HepG2 (cell line): ENCODE measurements at regions not wholly inside any gene's neighbourhood (a gene's known extent, or its start where the extent isn't known, plus 50 kb on each side); places are given as distances from the start of the nearest gene placed in this dataset.

Experiments used
- ATAC-seq: fragments of 200-7000 bp; cut with Tn5 transposase; 3 replicates; pipeline ENCODE4 v1.9.1; 2020; ENCODE audit warnings: mild to moderate bottlenecking, moderate library complexity
- BruUV-seq: library from RNA; stranded (reverse); fragments of 400-500 nt; replicated peaks from 2 replicates; lab custom pipeline; 2021; lab: Mats Ljungman, UMichigan
- CTCF ChIA-PET: fragments of 300-600 bp; formaldehyde crosslinking; extraction: SDS; loops from one replicate; lab custom pipeline; 2021; ENCODE audit warnings: low total read pairs, inconsistent platforms, low intra/inter-chr PET ratio; lab: Yijun Ruan, JAX
- POLR2A ChIA-PET: fragments of 350-600 bp; sonication (Branson Sonifier 250); formaldehyde crosslinking; loops from one replicate; lab custom pipeline; 2020; ENCODE audit warnings: antibody characterized with exemption, inconsistent platforms; lab: Yijun Ruan, JAX
- DNase-seq: peaks from one replicate; pipeline ENCODE4 v3.0.0-alpha.2; 2015; ENCODE audit warnings: low spot score
- FAIRE-seq: peaks from 3 replicates; lab custom pipeline; 2011; peaks lifted over from hg19 to GRCh38; lab: Jason Lieb, UNC
- H2AFZ ChIP-seq: one replicate; pipeline ENCODE4 v1.6.1; 2011; ENCODE audit warnings: low read length, inconsistent platforms
- H3K27ac ChIP-seq: fragments of 300-600 bp; 3 replicates; pipeline ENCODE4 v1.8.0; 2011; ENCODE audit warnings: mixed run types, mild to moderate bottlenecking, mixed read lengths, low read length, inconsistent platforms; ENCODE audit not compliant: insufficient read depth; ENCODE audit errors: extremely low read length
- H3K27me3 ChIP-seq, 2 experiments: fragments of 200-600 bp in 1 of 2; 2 replicates in 1 of 2; 3 replicates in 1 of 2; pipeline versions ENCODE4 v1.6.0 to v1.8.0; 2011; ENCODE audit warnings: low read length in 2 of 2, mild to moderate bottlenecking in 2 of 2, moderate library complexity in 2 of 2, inconsistent platforms in 1 of 2; ENCODE audit not compliant: insufficient read depth in 2 of 2, control insufficient read depth in 1 of 2
- H3K36me3 ChIP-seq, 2 experiments: fragments of 200-600 bp in 1 of 2; replicated peaks in 1 of 2; 2 replicates in 1 of 2; 3 replicates in 1 of 2; pipeline versions ENCODE4 v1.5.1 to v1.8.0; 2011; ENCODE audit warnings: low read length in 2 of 2, inconsistent platforms in 1 of 2; ENCODE audit not compliant: insufficient read depth in 2 of 2, control insufficient read depth in 1 of 2
- H3K4me1 ChIP-seq: 2 replicates; pipeline ENCODE4 v1.5.1; 2012; ENCODE audit warnings: low read length, inconsistent platforms; ENCODE audit not compliant: insufficient read depth
- H3K4me2 ChIP-seq: 2 replicates; pipeline ENCODE4 v1.6.0; 2011; ENCODE audit warnings: low read depth, low read length, inconsistent platforms
- H3K4me3 ChIP-seq, 3 experiments: fragments of 200-600 bp in 1 of 3; sonication (generic), shearing (Covaris generic) in 1 of 3; replicated peaks in 1 of 3; 2 replicates each; pipeline ENCODE4 v1.5.1; 2011 to 2016; ENCODE audit warnings: low read length in 3 of 3, inconsistent platforms in 2 of 3, low read depth in 2 of 3, mild to moderate bottlenecking in 2 of 3, control low read depth in 1 of 3, mixed read lengths in 1 of 3; ENCODE audit not compliant: insufficient read depth in 1 of 3
- H3K79me2 ChIP-seq: one replicate; pipeline ENCODE4 v1.6.1; 2011; ENCODE audit warnings: low read length, inconsistent platforms; ENCODE audit not compliant: insufficient read depth
- H3K9ac ChIP-seq: 2 replicates; pipeline ENCODE4 v1.6.0; 2011; ENCODE audit warnings: mild to moderate bottlenecking, low read depth, low read length, inconsistent platforms; ENCODE audit not compliant: insufficient read depth
- H3K9me3 ChIP-seq: 2 replicates; pipeline ENCODE4 v1.5.1; 2012; ENCODE audit warnings: mild to moderate bottlenecking, low read length
- H4K20me1 ChIP-seq: 2 replicates; pipeline ENCODE4 v1.6.0; 2011; ENCODE audit warnings: inconsistent platforms, mild to moderate bottlenecking, low read length, moderate library complexity; ENCODE audit not compliant: insufficient read depth
- ATF7 ChIP-seq, 2 experiments: fragments of 450-650 bp in 1 of 2; sonication (generic) in 1 of 2; formaldehyde crosslinking in 1 of 2; IDR thresholded peaks; 2 replicates each; pipeline versions ENCODE4 v1.4.0 to v1.6.1; 2016 to 2020; ENCODE audit warnings: antibody characterized with exemption in 1 of 2, mild to moderate bottlenecking in 1 of 2, missing genetic modification reagents in 1 of 2
- HIC2 ChIP-seq: sonication (generic); formaldehyde crosslinking; IDR thresholded peaks from 2 replicates; pipeline ENCODE4 v1.9.0; 2022; ENCODE audit warnings: low read depth, missing genetic modification reagents
- NFE2L2 ChIP-seq: fragments of 150-350 bp; IDR thresholded peaks from 2 replicates; pipeline ENCODE4 v1.6.1; 2014; ENCODE audit warnings: low read length
- ZBTB20 ChIP-seq: sonication (generic); formaldehyde crosslinking; IDR thresholded peaks from 2 replicates; pipeline ENCODE4 v1.8.1; 2023; ENCODE audit warnings: missing genetic modification reagents, low read depth, mild to moderate bottlenecking, borderline replicate concordance
- ZNF260 ChIP-seq: sonication (generic); formaldehyde crosslinking; IDR thresholded peaks from 2 replicates; pipeline ENCODE4 v1.4.0; 2020; ENCODE audit warnings: missing genetic modification reagents, low read depth, mild to moderate bottlenecking, borderline replicate concordance
- ZNF354B ChIP-seq: sonication (generic); formaldehyde crosslinking; IDR thresholded peaks from 2 replicates; pipeline ENCODE4 v1.8.0; 2022; ENCODE audit warnings: mild to moderate bottlenecking, missing genetic modification reagents
- ZNF770 ChIP-seq: sonication (generic); formaldehyde crosslinking; IDR thresholded peaks from 2 replicates; pipeline ENCODE4 v1.5.0; 2020; ENCODE audit warnings: mild to moderate bottlenecking, missing genetic modification reagents
- WGBS: methylation state at CpG from one replicate; pipeline ENCODE4 v1.1.6; 2017; ENCODE audit warnings: low lambda C conversion rate; 5-methylcytosine and 5-hydroxymethylcytosine counted together
- in situ Hi-C: cut with HindIII; loops from 2 replicates; pipeline ENCODE4 v1.10.0; 2017; ENCODE audit warnings: low pct_unique_long_range_greater_than_20kb; ENCODE audit not compliant: extremely low pct_ligation_motif_present
- intact Hi-C: fragments of 100-400 bp; cut with micrococcal nuclease; formaldehyde crosslinking; loops from one replicate; pipeline ENCODE4 v1.10.0; 2022; ENCODE audit not compliant: unreplicated experiment

- Histone ChIP-seq H3K27ac (no peak overlapping the region), H3K4me1 (no peaks in the 10 kb centered on the region), H3K36me3 (no peaks in the 10 kb centered on the region), H3K4me2 (no peak overlapping the region), H3K9me3 (peaks cover 95% of the 10 kb centered on the region), H3K4me3 (no peak overlapping the region), H3K9ac (no peak overlapping the region), H4K20me1 (no peaks in the 10 kb centered on the region), H3K79me2 (no peaks in the 10 kb centered on the region), H2AFZ (no peak overlapping the region), H3K27me3 (no peaks in the 10 kb centered on the region)
- POLR2A ChIA-PET, result no interaction called here
- WGBS, result 1% methylated on average over 2 of the region's 2 CpGs
- ATAC-seq (no peak), FAIRE-seq (no peak), DNase-seq (no peak)
- CTCF ChIA-PET, result no interaction called here
- intact Hi-C loops (no loop called here), in situ Hi-C loops (no loop called here)
- no TSS peak for BruUV-seq
- TF ChIP-seq ZBTB20, result no peak
Measured at GRCh38 chr14:30020271-30020670, 92.6 kb upstream of the PRKD1 start.

- Histone ChIP-seq H3K27me3 (no peaks in the 10 kb centered on the region), H3K79me2 (no peaks in the 10 kb centered on the region), H3K4me3 (no peak overlapping the region)
- no peak for ATAC-seq
- CTCF ChIA-PET, result no interaction called here
- in situ Hi-C loops, result no loop called here
- TF ChIP-seq HIC2 (CRISPR knock-in tag) (no peak), NFE2L2 (no peak), ZNF354B (CRISPR knock-in tag) (no peak), ATF7 (IDR thresholded peaks at IDR 0.05) (peak; percentile 97), ATF7 (CRISPR knock-in tag; IDR thresholded peaks at IDR 0.05) (no peak), ZNF260 (CRISPR knock-in tag) (no peak), ZNF770 (no peak)
- TF ChIP-seq, all 625 proteins: peak for 1
- no peak for FAIRE-seq
- BruUV-seq, result no TSS peak
- Histone ChIP-seq H3K4me2 (no peak overlapping the region), H3K9ac (no peak overlapping the region), H3K9me3 (peaks cover 99% of the 10 kb centered on the region), H4K20me1 (no peaks in the 10 kb centered on the region), H3K4me1 (no peaks in the 10 kb centered on the region), H2AFZ (no peak overlapping the region), H3K36me3 (no peaks in the 10 kb centered on the region), H3K27ac (no peak overlapping the region)
- WGBS, result 47% methylated on average over 1 of the region's 1 CpG
- intact Hi-C loops, result no loop called here
- POLR2A ChIA-PET, result no interaction called here
- no peak for DNase-seq
Measured at GRCh38 chr14:30020687-30021086, 93.0 kb upstream of the PRKD1 start.
